ENCODE measurements at regions not wholly inside any gene's neighbourhood (a gene's known extent, or its start where the extent isn't known, plus 50 kb on each side); places are given as distances from the start of the nearest gene placed in this dataset.

GRCh38 chr12:96136161-96136560 is 58.0 kb upstream of the ELK3 start:
- no peak for DNase-seq

GRCh38 chr12:96136725-96137378 is 57.3 kb upstream of the ELK3 start:
- peak; percentile 55 to 67 for DNase-seq

DNA sequence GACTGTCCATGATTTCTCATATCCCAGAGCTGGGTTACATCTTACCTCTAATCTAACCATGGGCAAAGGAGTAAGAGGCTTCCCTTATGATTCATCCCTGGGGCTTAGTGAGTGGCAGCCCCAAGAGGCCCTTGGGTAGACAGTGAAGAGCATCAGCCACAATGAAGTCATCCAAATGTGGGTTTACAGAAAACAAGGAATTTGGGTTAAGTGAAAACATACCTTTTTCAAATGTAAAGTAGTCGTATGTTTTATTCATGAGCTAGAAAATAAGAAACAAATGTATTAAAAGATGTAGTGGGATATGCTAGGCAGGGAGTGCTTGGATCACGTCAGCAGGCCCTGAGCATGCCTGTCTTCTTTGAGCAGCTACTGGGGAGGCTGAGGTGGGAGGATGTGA is 54.0 kb upstream of the ELK3 start:
- peak; percentile 5 to 15 for DNase-seq

GRCh38 chr12:96141216-96141912 is 52.8 kb upstream of the ELK3 start:
- no peak for DNase-seq

DNA sequence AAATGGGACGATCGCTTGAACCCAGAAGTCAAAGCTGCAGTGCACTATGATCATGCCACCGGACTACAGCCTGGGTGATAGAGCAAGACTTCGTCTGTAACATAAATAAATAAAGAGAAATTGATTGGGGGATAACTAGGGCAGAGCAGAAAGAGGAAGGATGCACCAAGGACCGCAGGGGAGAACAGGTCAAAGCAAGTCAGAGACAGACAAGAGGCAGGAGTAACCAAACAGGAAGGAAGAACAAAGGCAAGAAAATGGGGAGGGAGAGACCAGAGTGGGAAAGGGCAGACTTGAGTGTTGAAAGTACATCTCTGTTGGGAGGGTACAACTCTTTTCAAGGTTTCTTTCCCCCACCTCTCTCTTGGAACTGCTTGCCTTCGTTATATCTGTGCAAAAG is 50.8 kb upstream of the ELK3 start:
- peak; percentile 96 for DNase-seq

- peak; percentile 37 to 62 for DNase-seq
Measured at GRCh38 chr12:96143827-96144565, 50.2 kb upstream of the ELK3 start.

Data from Kasumi-1 (cell line).